ENCODE measurements at regions not wholly inside any gene's neighbourhood (a gene's known extent, or its start where the extent isn't known, plus 50 kb on each side); places are given as distances from the start of the nearest gene placed in this dataset.

DNA sequence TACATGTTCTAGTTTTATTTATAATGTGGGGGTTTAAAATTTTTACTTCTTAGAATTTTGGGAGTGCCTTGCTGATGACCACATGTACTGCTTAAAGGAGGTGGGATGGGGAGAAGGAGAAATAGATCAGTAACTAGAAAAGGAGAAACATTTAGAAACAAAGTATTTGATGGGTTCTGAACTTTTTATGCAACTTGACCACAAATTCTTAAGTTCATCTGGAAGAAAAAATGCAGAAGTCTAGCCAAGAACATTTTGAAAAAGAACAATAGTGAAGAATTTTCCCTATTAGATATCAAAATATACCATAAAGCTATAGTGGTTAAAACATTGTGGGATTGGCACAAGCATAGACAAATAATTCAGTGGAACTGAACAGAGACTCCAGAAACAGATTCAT lies 73.3 kb upstream of the AMPD3 start:
- intact Hi-C loops (cut with DNase I), result no loop called here
- H3K36me3 ChIP-seq, result no peaks in the 10 kb centered on the region
- peaks cover 14% of the 10 kb centered on the region for H3K4me1 ChIP-seq (ENCODE audit: insufficient read depth)
- TF ChIP-seq EP300 (IDR thresholded peaks at IDR 0.05), result no peak
- no peak for TF ChIP-seq POLR2A (IDR thresholded peaks at IDR 0.05)
- TF ChIP-seq, protein P1, sequence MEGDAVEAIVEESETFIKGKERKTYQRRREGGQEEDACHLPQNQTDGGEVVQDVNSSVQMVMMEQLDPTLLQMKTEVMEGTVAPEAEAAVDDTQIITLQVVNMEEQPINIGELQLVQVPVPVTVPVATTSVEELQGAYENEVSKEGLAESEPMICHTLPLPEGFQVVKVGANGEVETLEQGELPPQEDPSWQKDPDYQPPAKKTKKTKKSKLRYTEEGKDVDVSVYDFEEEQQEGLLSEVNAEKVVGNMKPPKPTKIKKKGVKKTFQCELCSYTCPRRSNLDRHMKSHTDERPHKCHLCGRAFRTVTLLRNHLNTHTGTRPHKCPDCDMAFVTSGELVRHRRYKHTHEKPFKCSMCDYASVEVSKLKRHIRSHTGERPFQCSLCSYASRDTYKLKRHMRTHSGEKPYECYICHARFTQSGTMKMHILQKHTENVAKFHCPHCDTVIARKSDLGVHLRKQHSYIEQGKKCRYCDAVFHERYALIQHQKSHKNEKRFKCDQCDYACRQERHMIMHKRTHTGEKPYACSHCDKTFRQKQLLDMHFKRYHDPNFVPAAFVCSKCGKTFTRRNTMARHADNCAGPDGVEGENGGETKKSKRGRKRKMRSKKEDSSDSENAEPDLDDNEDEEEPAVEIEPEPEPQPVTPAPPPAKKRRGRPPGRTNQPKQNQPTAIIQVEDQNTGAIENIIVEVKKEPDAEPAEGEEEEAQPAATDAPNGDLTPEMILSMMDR (IDR thresholded peaks at IDR 0.05), result no peak
- H3K27me3 ChIP-seq, result no peaks in the 10 kb centered on the region
- no peak overlapping the region for H3K4me3 ChIP-seq
- H3K27ac ChIP-seq, result no peak overlapping the region
- no peaks in the 10 kb centered on the region for H3K9me3 ChIP-seq
- no peak for DNase-seq

DNA sequence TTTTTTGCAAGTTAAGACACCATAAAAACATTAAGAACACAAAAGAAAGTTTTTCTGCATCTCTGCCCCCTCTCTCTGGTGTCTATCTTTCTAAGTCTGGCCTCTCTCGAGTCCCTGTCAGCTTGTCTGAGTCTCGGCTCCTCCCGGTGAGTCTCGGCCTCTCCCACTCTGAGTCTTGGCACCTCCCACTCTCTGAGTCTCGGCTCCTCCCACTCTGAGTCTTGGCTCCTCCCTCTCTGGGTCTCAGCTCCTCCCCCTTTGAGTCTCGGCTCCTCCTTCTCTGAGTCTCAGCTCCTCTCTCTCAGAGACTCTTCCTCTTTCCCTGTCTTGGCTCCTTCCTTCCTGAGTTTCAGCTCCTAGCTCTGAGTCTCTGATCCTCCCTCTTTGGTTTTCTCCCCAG lies 72.5 kb upstream of the AMPD3 start:
- Histone ChIP-seq H3K27me3 (no peaks in the 10 kb centered on the region), H3K4me3 (no peak overlapping the region), H3K36me3 (no peaks in the 10 kb centered on the region), H3K4me1 (ENCODE audit: insufficient read depth) (peaks cover 18% of the 10 kb centered on the region), H3K9me3 (no peaks in the 10 kb centered on the region), H3K27ac (no peak overlapping the region)
- intact Hi-C loops (cut with DNase I), result no loop called here
- WGBS, 3 donors, result 70 to 78% (median 77%) methylated on average over 6 of the region's 6 CpGs
- TF ChIP-seq POLR2A (IDR thresholded peaks at IDR 0.05) (no peak), EP300 (IDR thresholded peaks at IDR 0.05) (no peak)
- TF ChIP-seq, protein P1 (IDR thresholded peaks at IDR 0.05), result no peak
- DNase-seq, result no peak

DNA sequence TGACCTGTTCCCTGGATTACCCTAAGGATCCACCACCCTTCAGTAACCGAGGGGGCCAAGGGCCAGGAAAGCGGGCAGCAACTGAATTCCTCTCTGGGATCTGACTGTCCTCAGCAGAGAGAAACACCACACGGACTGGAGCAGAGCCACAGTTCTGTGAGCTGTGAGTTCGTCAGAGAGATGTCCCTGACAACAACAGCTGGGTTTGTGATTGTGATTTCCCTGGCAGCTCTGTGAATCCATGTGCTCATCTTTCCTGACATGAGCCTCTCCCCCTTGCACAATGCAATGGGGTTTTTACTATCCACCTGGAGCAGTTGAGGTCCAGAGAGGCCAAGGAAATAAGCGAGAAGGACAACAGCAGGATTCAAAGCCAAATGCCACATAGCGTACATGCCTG lies 69.4 kb upstream of the AMPD3 start:
- no peak overlapping the region for H3K27ac ChIP-seq
- DNase-seq, result peak; percentile 31 to 84 (median 68)
- intact Hi-C loops (cut with DNase I), result no loop called here
- TF ChIP-seq EP300 (IDR thresholded peaks at IDR 0.05), result no peak
- no peak for TF ChIP-seq POLR2A (IDR thresholded peaks at IDR 0.05)
- TF ChIP-seq, protein P1 (IDR thresholded peaks at IDR 0.05), result no peak
- WGBS, 3 donors, result 20 to 43% (median 25%) methylated on average over 6 of the region's 6 CpGs
- H3K9me3 ChIP-seq, result no peaks in the 10 kb centered on the region
- H3K4me1 ChIP-seq (ENCODE audit: insufficient read depth), result peaks cover 25% of the 10 kb centered on the region
- no peaks in the 10 kb centered on the region for H3K27me3 ChIP-seq
- H3K36me3 ChIP-seq, result no peaks in the 10 kb centered on the region
- H3K4me3 ChIP-seq, result no peak overlapping the region

DNA sequence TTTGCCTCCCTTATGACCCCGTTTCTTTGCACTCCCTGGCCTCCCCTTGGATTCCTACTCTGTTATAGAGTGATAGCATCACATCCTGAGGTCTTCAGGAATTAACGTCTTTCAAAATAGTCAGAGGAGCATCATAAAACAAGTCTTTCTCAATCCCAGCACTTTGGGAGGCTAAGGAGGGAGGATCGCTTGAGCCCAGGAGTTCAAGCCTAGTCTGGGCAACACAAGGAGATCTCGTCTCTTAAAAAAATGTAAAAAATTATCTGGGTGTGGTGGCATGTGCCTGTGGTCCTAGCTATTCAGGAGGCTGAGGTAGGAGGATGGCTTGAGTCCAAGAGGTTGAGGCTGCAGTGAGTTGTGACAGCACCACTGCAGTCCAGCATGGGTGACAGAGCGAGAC lies 68.7 kb upstream of the AMPD3 start:
- peaks cover 25% of the 10 kb centered on the region for H3K4me1 ChIP-seq (ENCODE audit: insufficient read depth)
- no peaks in the 10 kb centered on the region for H3K27me3 ChIP-seq

More for the DNA sequence above, 68.7 kb upstream of the AMPD3 start:
- Histone ChIP-seq H3K36me3 (no peaks in the 10 kb centered on the region), H3K4me3 (no peak overlapping the region), H3K9me3 (no peaks in the 10 kb centered on the region), H3K27ac (no peak overlapping the region)
- 53 to 55% (median 53%) methylated on average over 5 of the region's 5 CpGs for WGBS, 3 donors
- intact Hi-C loops (cut with DNase I), result no loop called here
- no peak for DNase-seq
- no peak for TF ChIP-seq EP300 (IDR thresholded peaks at IDR 0.05)
- TF ChIP-seq, protein P1 (IDR thresholded peaks at IDR 0.05), result no peak
- no peak for TF ChIP-seq POLR2A (IDR thresholded peaks at IDR 0.05)
